ENCODE measurements at regions not wholly inside any gene's neighbourhood (a gene's known extent, or its start where the extent isn't known, plus 50 kb on each side); places are given as distances from the start of the nearest gene placed in this dataset.
"Not testable (repeated sequence)": the region's sequence is repeated elsewhere in the genome, so short reads cannot be mapped to it uniquely, and the experiment has no call there.

- DNase-seq (ENCODE audit: low read depth, low spot score) = no peak
Observed at GRCh38 chr4:166153548-166153947, 280.5 kb downstream of the TLL1 start.

GRCh38 chr4:166162327-166162726 lies 289.3 kb downstream of the TLL1 start:
- no peak for DNase-seq (ENCODE audit: low read depth, low spot score)

- peak; percentile 58 for DNase-seq (ENCODE audit: low read depth, low spot score)
Observed at GRCh38 chr4:166165829-166166420, 292.9 kb downstream of the TLL1 start.

- no peak for DNase-seq (ENCODE audit: low read depth, low spot score)
Observed at GRCh38 chr4:166169111-166169510, 296.1 kb downstream of the TLL1 start.

GRCh38 chr4:166172619-166173018 lies 299.6 kb downstream of the TLL1 start:
- DNase-seq (ENCODE audit: low read depth, low spot score) = no peak

GRCh38 chr4:166174717-166175490 lies 301.9 kb downstream of the TLL1 start:
- no peak for DNase-seq (ENCODE audit: low read depth, low spot score)

GRCh38 chr4:166182145-166182544 lies 309.1 kb downstream of the TLL1 start:
- no peak for DNase-seq (ENCODE audit: low read depth, low spot score)

GRCh38 chr4:166195101-166195500 lies 322.1 kb downstream of the TLL1 start:
- DNase-seq (ENCODE audit: low read depth, low spot score) = no peak

GRCh38 chr4:166197166-166197565 lies 324.1 kb downstream of the TLL1 start:
- DNase-seq (ENCODE audit: low read depth, low spot score) = no peak

- DNase-seq (ENCODE audit: low read depth, low spot score) = no peak
Observed at GRCh38 chr4:166198041-166198440, 325.0 kb downstream of the TLL1 start.

- DNase-seq (ENCODE audit: low read depth, low spot score) = no peak
Observed at GRCh38 chr4:166198516-166199310, 325.7 kb downstream of the TLL1 start.

- no peak for DNase-seq (ENCODE audit: low read depth, low spot score)
Observed at GRCh38 chr4:166202991-166203390, 330.0 kb downstream of the TLL1 start.

GRCh38 chr4:166212326-166212725 lies 339.3 kb downstream of the TLL1 start:
- not testable (repeated sequence) for DNase-seq (ENCODE audit: low read depth, low spot score)

GRCh38 chr4:166222271-166222670 lies 349.2 kb downstream of the TLL1 start:
- no peak for DNase-seq (ENCODE audit: low read depth, low spot score)

GRCh38 chr4:166228112-166228511 lies 355.1 kb downstream of the TLL1 start:
- DNase-seq (ENCODE audit: low read depth, low spot score) = no peak

GRCh38 chr4:166229799-166230198 lies 356.8 kb downstream of the TLL1 start:
- DNase-seq (ENCODE audit: low read depth, low spot score) = no peak

- no peak for DNase-seq (ENCODE audit: low read depth, low spot score)
Observed at GRCh38 chr4:166230841-166231240, 357.8 kb downstream of the TLL1 start.

GRCh38 chr4:166239354-166239753 lies 366.3 kb downstream of the TLL1 start:
- no peak for DNase-seq (ENCODE audit: low read depth, low spot score)

- no peak for DNase-seq (ENCODE audit: low read depth, low spot score)
Observed at GRCh38 chr4:166252487-166253402, 379.7 kb downstream of the TLL1 start.

GRCh38 chr4:166257276-166257675 lies 384.2 kb downstream of the TLL1 start:
- DNase-seq (ENCODE audit: low read depth, low spot score) = no peak

GRCh38 chr4:166257891-166258290 lies 384.9 kb downstream of the TLL1 start:
- no peak for DNase-seq (ENCODE audit: low read depth, low spot score)
